Left lobe of liver (tissue), 2 donors: ENCODE measurements at regions not wholly inside any gene's neighbourhood (a gene's known extent, or its start where the extent isn't known, plus 50 kb on each side); places are given as distances from the start of the nearest gene placed in this dataset.
A peak's percentile ranks its signal among the peaks of the same experiment; 100 is the strongest.
"Not testable (repeated sequence)": the region's sequence is repeated elsewhere in the genome, so short reads cannot be mapped to it uniquely, and the experiment has no call there.

Source experiments
- ATAC-seq: fragments of 200-7000 bp; cut with Tn5 transposase; one replicate; pipeline ENCODE4 v1.9.1; 2020; ENCODE audit warnings: mild to moderate bottlenecking, moderate library complexity
- DNase-seq: peaks from one replicate; pipeline ENCODE4 v3.0.0-alpha.2; 2020; ENCODE audit warnings: low spot score
- donor health status: DM: no; HTN: no; CAD: no; lungs with moderate emphysema.
- donor health status: DM: no; HTN: yes; CAD: no.

DNA sequence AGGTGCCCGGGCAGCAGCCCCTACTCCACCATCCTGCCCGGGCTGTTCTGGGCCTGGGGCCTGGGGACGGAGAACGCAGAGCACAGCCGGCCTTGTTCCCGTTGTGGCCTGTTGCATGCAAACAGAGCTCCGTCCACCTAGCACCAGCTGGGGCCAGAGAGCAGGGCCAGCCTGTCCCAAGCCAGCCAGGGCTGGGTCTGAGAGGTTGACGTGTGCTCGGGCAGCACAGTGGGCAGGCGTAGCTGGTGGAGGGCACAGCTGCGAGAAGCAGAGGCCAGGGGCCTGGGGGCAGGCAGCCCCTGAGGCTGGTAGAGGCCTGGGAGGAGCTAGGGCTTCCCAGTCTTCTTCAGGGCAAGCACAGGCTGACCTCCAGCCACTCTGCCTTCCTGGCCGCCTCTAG is 1192.6 kb downstream of the BRD1 start:
- DNase-seq (no peak), ATAC-seq (no peak)

DNA sequence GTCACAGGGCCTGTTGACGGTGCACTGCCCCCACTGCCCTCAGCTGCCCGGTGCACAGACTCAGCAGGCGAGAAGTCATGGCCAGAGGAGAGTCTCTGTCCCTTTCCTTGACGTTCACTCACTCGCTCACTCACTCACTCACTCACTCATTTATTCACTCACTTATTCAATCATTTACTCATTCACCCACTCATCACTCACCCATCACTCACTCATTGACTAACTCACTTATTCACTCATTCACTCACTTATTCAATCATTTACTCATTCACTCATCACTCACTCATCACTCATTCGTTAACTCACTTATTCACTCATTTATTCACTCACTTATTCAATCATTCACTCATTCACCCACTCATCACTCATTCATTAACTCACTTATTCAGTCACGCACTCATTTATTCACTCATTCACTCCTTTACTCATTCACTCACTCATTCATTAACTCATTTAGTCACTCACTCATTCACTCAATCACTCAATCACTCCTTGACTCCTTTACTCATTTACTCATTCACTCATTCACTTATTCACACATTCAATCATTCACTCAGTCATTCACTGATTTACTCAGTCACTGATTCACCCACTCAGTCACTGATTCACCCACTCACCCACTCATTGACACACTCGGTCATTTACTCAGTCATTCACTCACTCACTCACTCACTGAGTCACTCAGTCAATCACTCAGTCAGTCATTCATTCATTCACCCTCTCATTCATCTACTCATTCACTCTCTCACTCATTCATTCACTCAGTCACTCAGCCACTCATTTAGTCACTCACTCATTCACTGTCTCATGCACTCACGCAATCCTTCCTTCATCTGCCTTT is 1193.5 kb downstream of the BRD1 start:
- DNase-seq: no peak
- ATAC-seq: no peak

DNA sequence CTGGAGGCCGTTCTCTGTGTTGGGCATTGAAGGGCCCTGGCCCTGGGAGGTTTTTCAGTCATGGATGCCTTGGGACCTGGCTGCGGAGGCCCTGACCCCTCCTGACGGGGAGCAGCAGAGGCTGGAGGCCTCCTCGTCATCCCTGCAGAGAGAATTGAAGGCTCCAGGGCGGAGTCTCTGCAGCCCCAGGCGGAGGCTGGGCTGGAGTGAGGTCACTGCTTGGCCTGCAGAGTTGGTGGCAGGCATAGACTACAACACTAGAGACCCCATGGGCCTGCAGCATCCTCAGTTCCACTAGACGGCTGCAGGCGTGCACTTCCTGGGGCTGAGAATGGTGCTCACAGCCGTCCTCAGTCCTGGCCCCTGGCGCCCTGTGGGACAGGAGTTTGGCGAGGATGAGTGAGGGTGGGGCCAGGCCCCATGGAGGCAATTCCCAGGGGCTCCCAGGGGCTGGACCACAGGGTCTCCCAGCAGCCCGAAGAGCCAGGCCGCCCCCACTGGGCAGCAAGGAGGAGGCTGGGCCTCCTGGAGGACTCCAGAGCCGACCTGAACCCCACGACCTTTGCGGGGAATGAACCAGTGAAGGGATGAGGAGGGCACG is 1194.9 kb downstream of the BRD1 start:
- ATAC-seq (no peak), DNase-seq (no peak)

DNA sequence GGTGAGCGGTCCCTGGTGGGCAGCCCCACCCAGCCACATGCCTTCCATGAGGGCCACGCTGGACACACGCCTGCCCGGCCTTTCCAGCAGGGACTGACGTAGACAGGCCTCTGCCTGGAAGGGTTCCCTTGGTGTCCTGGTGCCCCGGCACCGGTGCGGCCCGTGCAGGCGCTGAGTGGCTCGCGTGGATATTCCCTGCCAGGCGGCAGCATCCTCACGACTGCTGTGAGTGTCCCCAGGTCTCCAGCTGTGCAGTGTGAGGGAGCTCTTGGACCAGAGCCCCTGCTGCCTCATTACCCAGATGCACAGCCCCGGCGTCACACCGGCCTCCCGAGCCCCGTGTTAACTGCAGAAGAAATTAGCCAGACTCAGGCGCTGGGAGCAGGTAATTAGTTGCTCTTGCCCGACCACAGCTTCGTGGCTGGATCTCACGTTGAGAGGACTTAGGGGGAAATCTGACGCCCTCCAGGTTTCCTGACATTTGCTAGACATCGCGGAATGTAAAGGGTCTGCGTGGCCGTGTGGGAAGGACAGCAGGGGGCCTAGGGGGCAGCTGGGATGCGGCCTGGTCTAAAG is 1196.3 kb downstream of the BRD1 start:
- DNase-seq (no peak), ATAC-seq (no peak)

DNA sequence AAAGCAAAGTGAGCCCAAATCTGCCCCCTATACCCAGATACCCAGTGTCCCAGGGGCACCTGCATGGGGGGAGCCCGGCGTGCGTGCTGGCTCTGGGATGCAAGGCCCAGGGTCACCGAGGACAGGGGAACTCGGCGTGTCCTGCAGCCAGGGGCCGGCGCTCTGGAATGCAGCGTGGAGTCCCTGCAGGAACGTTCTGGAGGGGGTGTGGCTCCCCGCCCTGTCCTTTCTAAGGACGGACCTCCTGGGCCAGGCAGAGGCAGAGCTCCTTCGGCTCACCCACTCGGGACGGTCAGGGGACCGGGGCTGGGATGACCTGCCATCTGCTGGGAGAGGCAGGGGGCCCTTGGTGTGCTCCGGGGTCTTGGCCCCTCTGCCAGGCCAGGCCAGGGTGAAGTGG is 1196.8 kb downstream of the BRD1 start:
- ATAC-seq (no peak), DNase-seq (no peak)

DNA sequence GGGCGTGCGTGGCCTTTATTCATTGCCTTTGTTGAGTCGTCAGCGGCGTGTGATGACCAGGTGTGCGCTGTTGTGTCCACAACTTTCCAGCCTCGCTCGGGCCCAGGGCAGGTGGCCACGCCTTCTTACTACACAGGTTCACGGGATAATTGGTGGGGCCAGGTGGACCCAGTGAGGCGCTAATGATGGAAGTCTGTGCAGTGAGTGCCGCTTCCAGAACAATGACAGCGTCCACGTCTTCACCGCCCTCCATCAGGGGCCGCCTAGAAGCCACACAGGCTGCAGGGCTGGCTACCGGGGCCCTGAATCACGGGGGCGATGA is 1197.3 kb downstream of the BRD1 start:
- ATAC-seq: no peak
- no peak for DNase-seq

DNA sequence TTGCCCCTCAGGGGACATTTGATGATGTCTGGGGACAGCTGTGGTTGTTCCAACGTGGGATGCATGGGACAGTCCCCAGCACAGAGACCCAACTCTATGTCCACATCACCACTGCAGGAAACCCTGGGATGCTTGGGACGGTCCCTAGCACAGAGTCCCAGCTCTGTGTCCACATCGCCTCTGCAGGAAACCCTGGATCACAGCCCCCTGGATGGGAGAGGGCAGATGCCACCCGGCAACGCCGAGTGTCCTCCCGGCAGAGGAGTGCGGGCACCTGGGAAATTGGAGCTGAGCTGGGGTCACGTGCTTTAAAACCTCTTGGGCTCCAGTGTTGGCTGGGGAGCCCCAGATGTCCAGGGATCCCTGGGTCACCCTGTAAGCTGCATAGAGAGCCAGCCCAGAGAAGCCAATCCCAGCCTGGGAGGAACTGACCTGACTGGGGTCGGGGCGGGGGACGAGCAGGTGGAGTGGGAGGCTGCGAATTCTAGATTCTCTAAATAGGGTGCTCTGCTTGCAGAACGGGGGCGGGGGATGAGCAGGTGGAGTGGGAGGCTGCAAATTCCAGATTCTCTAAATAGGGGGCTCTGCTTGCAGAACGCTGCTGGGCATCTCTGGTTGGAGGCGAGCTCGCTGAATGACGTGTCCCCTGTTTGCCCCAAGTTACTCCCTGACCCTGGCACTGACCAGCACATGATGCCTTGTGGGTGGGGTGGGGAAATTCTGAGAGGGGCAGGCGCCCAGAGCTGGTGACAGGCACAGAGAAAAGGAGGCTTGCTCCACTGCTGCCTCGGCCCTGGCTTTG is 1197.8 kb downstream of the BRD1 start:
- no peak for ATAC-seq
- no peak for DNase-seq

DNA sequence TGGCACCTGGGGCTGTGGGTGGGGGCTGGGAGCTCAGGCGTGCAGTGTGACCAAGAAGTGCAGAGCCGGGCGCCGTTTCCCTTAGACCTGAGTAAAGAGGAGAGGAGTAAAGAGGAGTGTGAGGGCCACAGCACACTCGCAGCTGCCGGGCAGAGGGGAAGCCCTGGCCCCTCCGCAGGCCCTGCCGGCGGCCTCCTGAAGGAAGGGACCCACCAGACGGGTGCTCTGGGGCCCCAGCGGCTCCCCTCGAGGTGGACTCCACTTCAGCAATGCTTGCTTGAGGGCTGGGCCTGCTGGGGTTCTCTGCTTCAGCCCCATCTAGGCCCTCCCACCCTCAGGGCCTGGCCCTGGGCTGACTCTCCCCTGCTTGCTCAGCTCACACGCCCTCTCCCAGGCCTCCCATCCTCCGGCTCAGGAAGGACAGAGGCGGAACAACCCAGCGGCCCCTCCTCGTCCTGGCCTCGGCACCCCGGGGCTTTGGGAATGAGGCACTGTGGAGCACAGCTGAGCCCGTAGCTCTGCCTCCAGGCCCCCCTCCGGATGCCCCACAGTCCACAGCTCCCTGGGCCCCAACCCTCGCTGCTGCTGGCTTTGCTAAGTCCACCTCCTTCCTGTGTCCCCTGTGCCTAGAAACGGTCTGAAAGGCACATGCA is 1198.7 kb downstream of the BRD1 start:
- DNase-seq (no peak), ATAC-seq (no peak)

DNA sequence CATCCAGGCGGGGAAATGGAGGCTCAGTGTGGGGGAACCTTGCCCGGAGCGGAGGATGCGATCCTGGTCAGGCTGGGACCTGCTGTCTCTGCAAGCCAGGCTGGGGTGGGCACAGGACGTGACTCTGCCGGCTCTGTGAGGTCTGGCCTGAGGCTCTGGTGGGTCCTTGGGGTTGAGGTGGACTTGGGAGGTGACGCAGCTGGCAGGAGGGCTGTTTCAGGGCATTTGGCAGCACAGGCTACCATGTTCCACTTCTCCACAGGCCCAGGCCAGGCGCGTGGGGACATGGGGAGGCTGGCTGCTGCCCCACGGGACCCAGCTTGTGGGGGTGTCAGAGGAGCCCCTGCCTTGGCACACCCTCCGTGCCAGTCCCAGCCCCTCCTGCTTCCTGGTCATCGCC is 1199.7 kb downstream of the BRD1 start:
- no peak for ATAC-seq
- DNase-seq: no peak

DNA sequence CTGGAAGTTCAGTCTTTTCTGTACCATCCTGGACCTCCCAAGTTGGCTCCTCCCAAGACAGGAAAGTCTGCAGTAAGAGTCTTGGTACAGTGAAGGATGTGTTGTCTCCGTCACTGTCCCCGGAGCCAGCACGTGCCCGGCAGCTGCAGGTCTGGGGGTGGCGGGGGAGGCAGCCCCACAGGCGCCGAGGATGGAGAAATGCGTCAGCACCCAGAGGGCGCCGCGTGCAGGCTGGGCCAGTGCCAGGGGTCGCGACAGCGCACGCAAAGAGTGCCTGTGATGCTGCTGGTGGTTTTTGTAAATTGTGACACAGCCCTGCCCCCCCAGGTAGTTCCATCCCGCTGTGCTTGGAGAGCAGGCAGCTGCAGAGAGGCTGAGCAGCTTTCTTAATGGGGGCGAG is 1200.5 kb downstream of the BRD1 start:
- ATAC-seq (no peak), DNase-seq (no peak)

DNA sequence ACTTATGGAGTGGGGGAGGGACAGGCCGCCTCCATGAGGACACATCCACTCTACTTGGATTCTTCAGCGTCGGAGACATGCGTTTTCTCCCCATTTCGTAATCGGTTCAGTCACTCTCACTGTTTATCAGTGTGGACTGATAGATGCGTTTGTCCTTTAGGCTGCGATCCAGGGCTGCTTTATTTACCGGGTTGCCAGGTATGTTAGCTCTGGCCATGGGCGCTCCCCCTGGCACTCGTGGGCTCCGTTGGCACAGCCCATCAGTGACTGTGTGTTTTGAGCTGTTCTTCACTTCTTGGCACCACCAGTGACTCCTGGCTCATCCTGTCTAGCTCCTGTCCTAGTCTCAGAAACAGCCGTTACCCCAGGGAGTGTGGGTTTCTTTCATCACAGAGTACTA is 1203.3 kb downstream of the BRD1 start:
- ATAC-seq (peak; percentile 44), DNase-seq (peak; percentile 56)

DNA sequence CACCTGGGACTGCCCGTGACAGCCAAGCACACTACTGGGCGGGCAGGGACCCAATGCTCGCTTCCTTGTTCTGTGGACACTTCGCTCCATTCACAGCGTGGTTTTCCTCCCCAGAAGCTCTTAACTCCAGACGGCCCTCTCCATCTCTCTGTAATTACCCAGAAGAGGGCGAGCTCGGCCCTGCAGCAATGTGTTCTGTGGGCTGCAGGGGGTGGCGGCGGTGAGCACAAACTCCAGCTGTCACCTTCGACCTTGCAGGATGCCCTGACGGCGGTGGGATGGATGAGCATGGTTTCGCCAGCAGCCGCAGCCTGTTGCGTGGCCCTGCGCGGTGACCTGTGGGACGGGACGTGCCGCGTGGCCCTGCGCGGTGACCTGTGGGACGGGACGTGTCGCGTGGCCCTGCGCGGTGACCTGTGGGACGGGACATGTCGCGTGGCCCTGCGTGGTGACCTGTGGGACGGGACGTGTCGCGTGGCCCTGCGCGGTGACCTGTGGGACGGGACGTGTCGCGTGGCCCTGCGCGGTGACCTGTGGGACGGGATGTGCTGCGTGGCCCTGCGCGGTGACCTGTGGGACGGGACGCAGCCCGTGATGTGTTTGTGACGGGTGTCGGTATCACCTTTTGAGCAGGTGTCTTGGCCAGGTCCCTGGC is 1204.7 kb downstream of the BRD1 start:
- no peak for DNase-seq
- ATAC-seq: no peak

DNA sequence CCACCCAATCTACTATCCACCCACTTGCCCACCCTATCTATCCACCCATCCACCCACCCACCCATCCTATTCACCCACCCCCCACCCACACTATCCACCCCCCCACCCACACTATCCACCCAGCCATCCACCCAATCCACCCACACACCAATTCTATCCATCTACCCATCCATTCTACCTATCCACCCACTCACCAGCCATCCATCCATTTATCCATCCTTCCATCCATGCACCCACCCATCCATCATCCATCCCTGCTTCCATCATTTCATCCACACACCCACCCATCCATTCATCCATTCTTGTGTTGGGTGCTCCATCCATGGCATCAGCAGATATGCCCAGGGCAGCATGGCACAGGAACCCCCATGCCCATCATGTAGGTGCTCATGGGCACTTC is 1206.6 kb downstream of the BRD1 start:
- DNase-seq (no peak), ATAC-seq (no peak)

DNA sequence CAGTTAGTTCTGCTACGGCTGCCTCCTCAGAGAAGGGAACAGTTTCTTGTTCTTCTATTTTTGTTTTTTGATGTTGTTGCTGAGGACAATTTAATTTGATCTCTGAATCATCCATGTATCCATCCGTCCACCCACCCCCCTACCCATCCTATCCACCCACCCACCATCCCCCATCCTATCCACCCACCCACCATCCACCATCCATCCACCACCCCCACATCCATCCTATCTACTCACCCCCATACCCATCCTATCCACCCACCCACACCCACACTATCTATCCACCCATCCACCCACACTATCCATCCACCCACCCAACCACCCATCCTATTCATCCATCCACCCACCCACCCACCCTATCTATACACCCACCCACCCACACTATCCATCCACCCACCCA is 1207.2 kb downstream of the BRD1 start:
- not testable (repeated sequence) for DNase-seq, ATAC-seq

DNA sequence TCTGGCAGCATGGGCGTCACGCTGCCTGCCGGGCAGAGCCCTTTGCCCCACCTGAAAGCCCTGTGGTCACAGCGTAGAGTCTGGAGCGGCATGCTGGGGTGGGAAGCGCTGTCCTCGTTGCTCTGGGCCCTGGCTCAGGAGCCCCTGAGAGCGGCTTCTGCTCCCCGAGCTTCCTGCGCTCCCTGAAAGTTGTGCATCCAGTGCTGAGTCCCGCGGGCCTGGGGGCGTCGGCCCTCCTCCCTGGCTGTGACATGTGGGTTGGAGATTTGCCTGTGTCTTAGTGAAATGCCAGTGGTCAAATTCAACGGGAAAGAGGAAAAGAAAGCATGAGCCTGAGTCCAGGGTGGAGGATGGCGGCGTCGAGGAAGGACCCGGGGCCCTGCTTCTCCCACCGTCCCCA is 1208.0 kb downstream of the BRD1 start:
- no peak for ATAC-seq
- DNase-seq: no peak

DNA sequence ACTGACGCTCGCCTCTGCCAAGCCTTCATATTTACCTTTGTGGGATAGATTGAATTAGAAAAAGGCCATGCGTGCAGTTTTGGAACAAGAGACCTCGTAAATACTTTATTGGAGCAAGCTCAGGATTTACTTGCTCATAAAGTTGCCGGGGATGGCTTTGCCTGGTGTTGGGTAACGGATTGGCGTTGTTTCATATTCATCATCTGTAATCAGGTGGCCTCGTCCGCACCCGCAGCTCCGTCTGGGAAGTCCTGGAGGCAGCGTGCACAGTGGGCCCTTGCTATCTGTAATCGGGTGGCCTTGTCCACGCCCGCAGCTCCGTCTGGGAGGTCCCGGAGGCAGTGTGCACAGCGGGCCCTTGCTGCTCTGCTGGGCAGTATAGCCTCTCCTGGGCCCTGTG is 1209.3 kb downstream of the BRD1 start:
- no peak for ATAC-seq
- DNase-seq: no peak

DNA sequence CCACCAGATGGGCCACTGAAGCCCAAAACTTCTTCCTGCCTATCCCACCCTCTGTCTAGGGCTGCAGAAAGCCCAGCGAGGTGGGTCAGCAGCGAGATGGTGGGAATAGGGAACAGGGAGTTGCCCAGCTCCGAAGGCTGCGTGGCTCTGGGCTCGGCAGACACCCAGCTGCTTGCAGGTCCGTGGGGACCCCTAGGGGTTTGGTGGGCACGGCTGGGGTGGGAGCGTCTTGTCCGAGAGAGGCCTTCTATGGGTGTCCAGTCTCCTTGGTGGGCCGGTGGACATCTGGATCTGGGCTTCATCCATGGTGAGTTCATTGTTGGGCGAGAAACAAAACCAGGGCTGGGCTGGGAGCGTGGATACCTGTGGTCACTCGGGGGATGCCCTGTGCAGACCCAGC is 1211.0 kb downstream of the BRD1 start:
- ATAC-seq (no peak), DNase-seq (no peak)

DNA sequence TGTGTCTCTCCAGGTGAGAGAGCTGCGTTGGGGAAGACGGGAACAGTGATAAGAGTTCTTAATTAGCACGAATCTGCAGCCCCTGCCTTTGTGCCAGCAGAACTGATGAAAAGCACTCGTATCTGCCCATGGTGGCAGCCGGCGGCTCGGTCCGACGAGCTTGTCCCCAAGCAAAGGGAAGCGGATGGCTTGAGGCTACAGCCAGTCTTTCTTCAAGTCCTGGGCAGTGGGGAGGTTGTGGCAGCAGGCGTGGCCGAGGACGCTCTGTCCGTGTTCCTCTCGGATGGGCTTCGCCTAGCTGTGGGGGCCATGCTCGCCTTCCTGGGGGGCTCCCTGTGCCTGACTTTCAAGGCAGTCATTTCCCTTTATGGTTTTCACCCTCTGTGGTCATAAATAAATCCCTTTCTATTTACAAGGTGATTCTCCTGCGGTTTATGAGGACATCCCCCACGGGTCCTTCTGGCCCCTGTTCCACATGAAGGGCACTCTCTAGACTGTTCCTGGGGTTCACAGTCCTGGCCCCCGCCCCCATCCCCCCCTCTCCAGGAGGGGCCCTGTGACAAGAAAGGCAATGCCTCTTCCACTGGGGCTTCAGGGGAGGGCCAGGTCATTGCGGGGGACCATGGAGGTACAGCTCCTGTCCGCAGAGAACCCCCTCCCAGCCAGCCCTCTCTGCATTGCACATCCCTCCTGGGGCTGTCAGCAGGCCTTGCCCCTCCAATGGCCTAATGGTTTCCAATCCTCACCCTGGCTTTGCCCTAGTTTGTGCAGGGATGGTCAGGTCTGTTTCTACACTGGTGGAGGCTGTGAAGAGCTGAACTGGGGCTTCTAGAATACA is 1212.3 kb downstream of the BRD1 start:
- DNase-seq (no peak), ATAC-seq (no peak)

DNA sequence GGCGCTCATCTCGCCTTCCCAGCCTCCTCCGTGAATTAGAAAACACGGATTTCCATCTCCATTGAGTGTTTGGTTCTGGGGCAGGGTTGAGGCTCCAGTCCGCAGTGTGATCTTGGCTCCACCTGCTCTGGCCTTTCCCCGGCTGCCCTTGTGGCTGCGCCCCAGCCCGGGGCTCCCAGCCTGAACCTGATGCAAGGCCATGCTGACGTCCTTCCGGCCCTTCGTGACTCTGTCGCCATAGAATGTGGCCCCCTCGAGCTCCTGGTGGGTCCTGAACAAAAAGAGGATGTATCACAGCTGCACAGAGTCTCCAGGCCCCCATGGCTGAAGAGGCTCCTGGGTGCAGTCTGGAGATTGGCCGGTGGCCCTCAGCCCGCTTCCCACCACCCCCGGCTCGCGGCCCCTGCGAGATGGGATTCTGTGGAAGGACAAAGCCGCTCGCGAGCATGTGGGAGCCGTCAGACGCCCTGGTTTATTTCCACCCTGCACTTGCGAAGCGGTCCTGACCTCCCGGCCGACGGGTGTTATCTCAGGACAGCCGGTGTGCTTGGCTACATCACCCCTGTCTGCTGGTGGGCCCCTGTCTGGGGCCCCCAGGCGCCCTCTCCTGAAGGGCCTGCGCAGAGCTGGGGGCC is 1214.0 kb downstream of the BRD1 start:
- no peak for ATAC-seq
- DNase-seq: no peak
